ENCODE measurements at regions not wholly inside any gene's neighbourhood (a gene's known extent, or its start where the extent isn't known, plus 50 kb on each side); places are given as distances from the start of the nearest gene placed in this dataset.

- TF ChIP-seq, protein P1, sequence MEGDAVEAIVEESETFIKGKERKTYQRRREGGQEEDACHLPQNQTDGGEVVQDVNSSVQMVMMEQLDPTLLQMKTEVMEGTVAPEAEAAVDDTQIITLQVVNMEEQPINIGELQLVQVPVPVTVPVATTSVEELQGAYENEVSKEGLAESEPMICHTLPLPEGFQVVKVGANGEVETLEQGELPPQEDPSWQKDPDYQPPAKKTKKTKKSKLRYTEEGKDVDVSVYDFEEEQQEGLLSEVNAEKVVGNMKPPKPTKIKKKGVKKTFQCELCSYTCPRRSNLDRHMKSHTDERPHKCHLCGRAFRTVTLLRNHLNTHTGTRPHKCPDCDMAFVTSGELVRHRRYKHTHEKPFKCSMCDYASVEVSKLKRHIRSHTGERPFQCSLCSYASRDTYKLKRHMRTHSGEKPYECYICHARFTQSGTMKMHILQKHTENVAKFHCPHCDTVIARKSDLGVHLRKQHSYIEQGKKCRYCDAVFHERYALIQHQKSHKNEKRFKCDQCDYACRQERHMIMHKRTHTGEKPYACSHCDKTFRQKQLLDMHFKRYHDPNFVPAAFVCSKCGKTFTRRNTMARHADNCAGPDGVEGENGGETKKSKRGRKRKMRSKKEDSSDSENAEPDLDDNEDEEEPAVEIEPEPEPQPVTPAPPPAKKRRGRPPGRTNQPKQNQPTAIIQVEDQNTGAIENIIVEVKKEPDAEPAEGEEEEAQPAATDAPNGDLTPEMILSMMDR (IDR thresholded peaks at IDR 0.05 in 8 of 11, conservative IDR thresholded peaks at IDR 0.05 in 3 of 11) = no peak
- TF ChIP-seq POLR2AphosphoS5 (IDR thresholded peaks at IDR 0.05) (no peak), POLR2A (IDR thresholded peaks at IDR 0.05) (no peak)
These were observed 134.1 kb upstream of the GNAO1 start for GRCh38 chr16:56057151-56057550.

Data from spleen (tissue), 7 donors.